Inferior parietal cortex (tissue), 1 donor: ENCODE measurements at regions not wholly inside any gene's neighbourhood (a gene's known extent, or its start where the extent isn't known, plus 50 kb on each side); places are given as distances from the start of the nearest gene placed in this dataset.
A peak's percentile ranks its signal among the peaks of the same experiment; 100 is the strongest.
"Not testable (repeated sequence)": the region's sequence is repeated elsewhere in the genome, so short reads cannot be mapped to it uniquely, and the experiment has no call there.

Experiments used
- DNase-seq: peaks from one replicate; pipeline ENCODE4 v3.0.0-alpha.2; 2016; ENCODE audit errors: extremely low spot score

DNA sequence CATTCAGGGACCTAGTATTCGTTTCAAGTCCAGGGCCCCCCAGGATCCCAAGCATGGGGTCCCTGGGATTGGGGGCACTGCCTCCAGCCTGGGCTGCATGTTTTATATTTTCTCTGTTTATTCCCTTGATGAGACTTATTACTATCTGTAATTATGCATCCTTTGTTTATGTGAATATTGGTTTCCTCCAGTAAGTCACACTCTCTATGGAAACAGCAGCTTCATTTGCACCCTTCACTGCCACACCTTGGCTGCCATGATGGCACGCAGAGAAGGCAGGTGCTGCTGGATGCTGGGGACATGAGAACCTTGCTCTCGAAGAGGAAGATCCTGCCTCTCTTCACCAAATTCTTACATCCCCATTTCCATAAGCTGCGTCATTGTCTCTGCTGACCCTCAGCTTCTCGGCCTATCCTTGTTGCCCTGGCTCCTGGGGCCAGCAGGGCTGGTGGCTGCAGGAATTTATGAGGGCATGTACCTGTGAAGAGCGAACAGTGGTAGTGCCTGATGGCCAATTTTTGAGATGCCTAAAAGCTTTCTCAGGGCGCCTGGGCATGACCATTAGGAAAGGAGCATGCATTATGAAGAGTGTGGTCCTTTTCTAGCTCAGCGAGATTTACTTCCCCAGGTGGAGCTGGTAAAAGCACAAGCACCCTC, 479.3 kb upstream of the KLF6 start:
- DNase-seq = no peak

DNA sequence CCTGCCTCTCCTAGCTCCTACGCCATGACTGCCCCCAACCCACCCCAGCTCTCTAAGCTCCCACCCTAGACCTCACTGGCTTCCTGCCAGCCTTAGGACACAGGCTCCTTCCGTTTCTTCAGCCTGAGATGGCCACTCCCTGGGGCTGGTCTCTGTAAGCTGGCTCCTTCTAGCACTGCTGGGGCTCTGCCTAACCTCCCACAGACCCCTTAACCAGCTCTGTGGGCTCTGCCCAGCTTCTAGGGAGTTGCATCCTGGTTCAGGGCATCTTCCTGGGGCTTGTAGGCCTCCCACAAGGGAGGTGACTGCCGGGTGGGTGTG, 478.6 kb upstream of the KLF6 start:
- DNase-seq = no peak

DNA sequence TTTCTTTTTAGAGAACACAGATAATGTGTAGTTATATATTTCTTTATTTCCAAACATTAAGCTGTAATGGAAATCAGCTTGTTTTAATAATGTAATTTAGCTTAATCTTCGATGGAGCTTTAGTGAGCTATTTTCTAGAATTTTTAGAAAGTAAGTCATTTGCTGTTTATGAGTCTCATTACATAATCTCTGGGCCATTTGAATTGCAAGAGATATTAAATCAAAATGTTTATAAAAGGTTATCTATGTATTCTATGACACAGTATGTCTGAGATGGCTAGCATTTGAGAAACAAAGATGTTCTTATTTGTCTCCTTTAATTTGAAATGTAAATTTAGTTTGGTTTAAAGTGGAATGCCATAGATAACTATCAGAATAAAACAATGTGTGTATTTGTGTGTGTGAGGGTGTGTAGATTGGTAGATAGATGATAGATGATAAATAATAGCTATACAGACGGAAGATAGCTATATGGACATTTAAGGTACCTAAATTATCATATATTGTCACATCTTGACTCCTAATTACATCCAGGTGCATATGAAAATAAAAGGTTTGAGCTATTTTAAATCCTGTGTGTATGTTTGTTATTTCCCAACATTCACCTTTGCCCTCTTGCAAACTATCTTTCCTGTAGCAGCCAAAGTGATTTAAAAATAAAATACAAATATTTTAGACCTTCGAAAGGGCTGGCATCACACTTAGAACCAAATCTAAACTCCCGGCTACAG, 478.0 kb upstream of the KLF6 start:
- DNase-seq = no peak

DNA sequence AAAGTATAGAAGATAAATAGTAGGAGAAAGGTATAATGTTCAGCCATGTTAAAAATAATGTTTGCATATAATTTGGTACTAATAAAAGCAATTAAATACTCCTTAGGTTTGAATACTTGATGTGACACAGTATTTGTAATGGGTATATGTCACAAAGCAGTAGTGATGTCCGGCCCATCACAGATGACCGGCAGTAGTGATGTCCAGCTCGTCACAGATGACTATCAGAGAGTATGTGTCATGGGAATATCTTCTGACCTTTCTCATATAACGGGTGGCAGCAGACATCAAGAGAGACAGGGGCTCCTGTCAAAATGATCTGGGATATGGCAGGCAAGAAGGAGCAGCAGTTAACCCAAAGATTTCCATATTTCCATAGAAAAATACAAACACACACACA, 477.4 kb upstream of the KLF6 start:
- no peak for DNase-seq

DNA sequence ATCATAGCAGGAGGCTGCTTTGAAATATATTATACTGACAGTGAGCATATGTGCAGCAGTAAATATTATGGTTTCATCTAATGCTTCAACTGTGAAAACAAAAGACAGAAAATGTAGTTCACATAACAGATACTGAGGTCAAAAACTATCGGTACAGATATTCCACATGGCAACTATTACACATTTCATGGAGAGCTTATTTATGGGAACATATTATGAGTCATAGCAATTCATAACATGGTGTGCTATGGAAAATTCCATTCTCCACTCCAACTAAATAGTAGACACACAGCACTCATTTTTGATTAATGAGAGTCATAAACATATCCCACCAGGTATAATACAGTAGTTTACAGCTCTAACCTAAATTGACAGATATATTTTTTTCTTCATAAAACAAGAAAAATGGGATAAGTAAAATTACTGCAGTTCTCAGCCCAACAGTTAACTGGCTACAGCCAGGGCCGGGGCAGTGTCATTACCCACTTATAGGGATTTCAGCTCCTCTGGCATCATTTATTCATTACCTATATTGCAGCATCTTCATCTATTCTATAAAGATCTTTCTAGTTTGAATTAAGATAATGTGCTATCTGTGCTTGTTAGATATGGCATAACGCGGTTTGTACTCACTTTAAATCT, 475.6 kb upstream of the KLF6 start:
- DNase-seq = no peak

DNA sequence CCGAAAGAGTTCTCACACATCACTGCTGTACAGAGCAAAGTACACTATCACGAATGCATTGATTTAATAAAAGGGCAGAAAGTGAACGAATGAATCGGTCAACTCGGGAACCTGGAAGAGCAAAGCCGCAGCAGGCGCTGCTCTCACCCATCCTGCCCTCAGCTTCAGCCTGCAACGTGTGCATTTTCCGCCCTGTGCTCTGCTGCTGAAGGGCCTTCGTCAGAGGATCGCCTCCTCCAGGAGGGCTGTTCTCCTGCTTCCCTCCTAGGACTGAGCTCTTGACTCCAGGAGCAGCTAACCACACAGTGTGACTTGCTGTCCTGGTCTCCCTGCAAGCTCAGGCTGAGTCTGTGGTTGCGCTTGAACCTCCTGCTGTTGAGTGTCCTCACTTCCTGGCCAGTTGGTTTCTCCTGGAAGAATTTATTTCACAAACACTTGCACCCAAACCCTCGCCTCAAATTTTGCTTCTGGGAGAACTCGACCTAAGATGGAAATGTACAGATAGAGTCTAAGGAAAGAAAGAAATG, 473.0 kb upstream of the KLF6 start:
- no peak for DNase-seq

DNA sequence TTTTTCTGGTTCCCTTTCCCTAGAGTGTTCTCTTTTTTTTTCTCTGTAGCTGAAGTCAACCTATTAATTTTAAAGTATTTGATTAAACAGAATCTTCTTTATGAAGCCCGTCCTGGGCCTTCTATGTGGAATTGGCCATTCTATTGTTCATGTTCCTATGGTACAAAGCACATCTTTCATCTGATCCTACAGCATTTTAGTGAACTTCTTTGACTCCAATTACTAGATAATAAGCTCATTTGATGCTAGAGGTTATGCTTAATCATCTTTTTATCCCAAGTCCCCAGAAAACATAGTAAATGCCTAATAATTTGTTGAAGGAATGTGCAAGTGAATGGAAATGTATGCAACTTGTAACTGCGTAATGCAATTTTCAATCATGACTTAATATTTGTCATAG, 472.0 kb upstream of the KLF6 start:
- DNase-seq = no peak

DNA sequence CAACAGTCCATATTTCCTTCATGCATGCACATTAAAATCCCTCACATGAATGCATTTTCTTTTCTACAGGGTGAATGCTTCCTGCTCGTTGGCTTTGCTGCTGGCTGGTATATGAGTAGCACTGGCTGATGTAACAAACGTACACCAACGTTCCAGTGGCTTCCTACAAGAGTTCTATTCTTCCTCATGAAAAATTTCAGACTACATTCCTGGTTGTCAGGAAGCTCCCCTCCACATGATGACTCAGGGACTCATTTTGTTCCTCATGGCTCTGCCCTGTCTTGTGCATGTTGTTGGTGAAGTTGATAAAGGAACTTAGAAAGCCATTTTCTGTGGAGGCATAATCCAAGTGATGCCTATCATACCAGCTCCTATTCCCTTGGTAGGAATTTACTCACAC, 470.7 kb upstream of the KLF6 start:
- no peak for DNase-seq

DNA sequence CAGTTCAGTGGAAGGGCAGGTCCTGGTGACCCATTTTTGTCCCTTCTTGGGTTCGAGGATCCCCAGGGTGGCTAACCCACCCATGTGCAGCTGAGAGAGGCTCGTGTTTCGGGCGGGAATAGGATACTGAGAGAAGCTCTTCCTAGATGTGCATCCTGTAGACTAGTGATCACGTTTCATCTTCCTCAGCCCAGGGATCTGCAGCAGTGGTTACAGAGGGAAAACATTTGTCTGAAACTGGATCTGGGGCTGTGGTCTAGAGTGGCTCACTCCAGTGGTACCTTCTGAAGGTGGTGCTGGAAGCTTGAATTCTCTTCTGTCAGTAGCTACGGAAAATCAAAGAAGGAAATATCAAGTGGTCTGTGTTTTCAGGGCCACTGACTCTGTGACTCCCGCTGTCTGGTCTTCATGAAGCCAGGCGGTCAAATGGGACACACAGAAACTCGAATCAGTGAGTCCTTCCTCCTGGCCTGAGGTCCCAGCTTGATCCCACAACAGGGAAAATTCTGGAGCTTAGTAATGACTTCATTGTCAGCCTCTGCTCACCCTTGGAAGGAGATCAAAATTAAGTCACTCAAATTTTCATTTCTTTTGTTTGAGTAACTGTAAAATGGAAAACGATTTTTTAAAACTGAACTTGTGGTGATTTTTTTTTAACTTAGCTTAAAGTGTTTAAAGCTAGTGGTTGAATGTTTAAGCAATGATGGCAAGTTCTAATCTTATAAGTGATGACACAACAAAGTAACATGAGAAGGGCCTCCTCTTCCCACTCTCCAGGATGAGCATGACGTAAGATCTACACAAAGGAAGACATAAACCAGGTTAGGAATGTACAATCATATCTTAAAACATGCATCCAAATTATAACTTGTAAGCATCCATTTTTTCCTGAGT, 469.3 kb upstream of the KLF6 start:
- DNase-seq = no peak

DNA sequence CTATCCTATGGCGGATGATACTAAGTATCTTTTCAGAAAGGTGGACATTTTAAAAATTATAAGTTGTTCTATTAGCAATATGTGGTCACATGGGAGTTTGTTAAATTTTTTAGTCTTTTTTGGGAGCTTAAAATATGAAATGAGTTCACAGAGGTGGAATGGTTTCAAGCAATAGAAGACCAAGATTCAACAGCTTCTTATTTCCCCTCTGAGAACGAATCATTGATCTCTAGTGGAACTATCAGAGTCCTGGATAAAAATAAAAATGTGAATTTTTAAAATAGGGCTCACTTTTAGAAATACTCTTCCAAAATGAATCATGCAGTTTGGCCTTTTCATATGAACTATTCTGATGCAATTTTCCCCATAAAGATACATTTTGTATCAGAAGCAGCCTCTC, 467.7 kb upstream of the KLF6 start:
- no peak for DNase-seq

DNA sequence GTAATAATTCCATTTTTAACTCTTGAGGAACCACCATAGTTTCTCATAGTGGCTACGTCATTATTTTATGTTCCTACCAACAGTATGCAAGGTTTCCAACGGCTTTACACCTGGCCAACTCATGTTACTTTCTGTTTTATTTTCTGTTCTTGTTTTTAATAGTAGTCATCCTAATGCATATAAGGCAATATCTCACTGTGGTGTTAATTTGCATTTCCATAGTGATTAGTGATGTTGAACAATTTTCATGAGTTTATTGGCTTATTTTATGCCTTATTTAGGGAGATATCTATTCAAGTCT, 465.5 kb upstream of the KLF6 start:
- DNase-seq = no peak

DNA sequence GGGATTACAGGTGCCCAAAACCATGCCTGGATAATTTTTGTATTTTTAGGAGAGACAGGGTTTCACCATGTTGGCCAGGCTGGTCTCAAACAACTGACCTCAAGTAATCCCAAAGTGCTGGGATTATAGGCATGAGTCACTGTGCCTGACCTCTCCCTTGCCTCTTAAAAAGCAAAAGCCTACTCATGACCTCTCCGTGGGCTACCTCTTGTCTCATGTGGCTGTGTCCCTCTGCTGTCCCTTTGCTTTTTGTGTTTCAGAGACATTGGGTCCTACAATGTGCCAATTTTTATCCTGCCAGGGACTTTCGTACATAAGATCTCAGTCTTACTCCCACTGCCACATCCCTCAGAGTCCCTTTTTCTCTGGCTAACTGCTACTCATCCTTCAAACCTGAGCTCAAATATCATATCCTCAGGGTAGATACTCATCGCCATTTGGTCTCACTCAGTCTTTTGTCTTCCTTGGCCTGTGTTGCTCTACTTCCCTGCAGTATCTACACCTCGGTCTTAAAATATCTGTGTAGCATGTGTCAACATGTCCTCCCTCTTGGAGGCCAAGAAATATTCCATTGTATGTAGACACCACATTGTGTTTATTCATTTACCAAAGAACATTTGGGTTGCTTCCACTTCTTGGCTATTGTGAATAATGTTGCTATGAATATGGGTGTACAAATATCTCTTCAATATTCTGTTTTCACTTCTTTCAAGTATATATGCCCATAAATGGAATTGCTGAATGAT, 465.0 kb upstream of the KLF6 start:
- DNase-seq = no peak

DNA sequence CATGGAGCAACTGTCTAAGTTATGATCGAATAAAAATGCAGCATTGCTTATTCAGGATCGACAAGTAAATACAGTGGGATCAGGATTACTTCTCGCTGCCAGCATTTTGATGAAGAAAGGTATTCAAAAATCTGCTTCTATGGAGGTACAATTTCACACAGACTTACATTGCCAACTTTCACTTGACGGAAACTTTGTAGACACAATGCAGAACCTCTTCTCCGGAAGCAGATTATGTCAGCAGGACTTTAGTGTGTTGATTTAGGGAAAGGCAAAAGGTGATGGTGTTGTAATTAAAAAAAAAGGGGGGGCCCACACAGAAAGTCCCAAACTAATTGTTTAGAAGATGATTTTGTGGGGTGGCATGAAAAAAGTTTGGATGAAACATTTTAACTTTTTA, 462.4 kb upstream of the KLF6 start:
- DNase-seq = no peak

DNA sequence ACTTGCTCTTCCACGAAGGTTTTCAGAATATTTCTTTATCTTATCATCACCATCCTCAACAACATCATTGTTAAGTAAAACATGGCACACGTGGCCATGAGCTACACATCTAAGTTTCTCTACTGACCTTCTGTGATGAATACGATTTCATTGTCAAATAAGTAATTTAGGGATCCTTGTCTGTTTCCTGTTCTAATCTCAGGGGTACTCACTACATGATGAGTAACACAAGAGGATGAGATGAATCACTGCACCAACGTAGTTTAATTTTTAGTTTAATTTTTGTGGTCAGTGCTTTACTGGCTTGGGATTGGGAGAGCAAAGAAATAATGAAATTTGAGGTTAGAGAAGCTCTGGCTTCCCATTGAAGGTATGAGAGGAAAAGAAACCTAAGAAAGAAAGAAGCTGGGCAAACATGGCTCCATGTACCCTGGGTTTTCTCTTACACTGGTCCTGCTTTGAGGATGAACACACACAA, 461.9 kb upstream of the KLF6 start:
- no peak for DNase-seq

DNA sequence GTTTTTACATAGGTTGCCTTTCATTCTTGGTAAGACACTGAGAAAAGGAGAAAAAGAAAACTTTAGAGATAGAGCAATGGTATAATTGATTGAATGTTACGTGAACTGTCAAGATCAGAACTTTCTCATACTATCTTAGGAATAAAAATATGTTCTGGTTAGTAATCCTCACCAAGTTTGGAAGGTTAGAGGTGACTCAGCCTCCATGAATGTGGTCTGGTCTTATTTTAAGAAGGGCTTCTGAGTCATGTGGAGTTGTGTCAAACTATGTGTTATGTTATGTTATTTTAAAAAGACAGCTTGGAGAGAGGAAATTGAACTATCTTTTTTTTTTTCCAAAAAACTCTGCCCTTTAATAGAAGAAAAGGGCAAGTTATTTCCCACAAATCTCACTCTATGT, 458.6 kb upstream of the KLF6 start:
- no peak for DNase-seq

DNA sequence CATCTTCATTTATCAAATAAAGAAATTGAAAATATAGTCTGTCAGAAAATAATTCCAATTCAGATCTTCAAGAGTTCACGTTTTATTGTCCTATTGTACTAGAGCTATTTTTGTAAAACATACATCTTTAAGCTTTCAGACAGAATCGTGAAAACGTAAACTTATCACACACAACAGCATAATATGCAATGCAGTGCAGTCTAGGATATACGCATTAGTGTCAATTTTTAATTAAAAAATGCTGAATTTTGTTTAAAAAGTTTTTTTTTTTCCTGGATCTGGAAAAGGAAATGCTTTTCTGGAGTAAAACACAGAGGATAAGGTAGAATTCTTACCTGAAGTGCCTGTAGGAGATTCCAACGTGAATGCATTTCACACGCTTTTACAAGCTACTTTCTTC, 458.2 kb upstream of the KLF6 start:
- DNase-seq = no peak

DNA sequence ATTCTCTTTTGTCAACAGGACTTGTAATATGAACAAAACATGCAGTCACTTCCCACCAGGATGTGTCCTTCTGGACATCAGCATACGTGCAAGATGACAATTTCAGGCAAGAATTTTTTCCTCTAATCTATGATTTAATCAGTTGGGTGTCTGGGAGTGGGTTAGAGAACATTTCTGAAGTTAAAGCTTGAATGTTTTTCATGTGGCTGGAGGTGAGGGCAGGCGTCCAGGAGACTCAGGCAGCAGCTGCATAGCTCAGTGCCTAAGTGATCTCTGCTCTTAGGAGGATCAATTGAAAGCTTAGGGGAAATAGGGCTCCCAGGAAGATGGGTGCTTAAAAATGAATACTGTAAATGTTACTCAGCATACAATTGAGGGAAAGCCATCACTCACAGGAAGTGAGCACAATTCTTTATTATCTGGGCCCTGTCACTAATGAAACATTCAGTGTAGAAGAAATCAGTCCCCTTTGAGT, 457.6 kb upstream of the KLF6 start:
- DNase-seq = no peak

DNA sequence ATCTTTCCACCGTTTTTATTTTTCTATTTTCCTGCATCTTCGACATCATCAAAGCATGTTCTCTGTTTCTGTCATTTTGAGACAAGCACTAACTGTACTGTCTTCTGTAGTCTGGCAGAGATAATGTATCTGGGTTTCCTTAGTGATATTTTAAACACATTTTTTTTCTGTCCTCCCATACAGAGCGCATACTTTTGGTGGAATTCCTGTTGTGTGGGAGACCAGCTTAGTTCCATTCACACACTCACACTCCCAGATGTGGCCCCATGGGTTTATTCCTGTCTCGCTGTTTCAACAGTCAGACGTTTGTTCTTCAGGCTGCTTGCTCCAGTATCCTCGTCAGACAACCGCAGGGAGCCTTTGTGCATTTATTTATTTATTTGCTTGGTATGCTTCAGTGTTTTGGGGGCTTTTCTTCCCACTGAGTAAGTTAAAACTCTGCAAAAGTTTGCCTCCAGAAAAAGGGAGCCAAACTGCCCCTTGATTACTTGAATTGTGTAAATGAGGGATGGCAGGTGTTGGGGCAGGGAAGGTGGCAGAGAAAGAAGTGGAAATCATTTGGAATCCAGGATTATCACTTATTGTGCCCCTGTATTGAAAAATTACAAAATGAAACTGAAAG, 456.8 kb upstream of the KLF6 start:
- DNase-seq = peak; percentile 39

DNA sequence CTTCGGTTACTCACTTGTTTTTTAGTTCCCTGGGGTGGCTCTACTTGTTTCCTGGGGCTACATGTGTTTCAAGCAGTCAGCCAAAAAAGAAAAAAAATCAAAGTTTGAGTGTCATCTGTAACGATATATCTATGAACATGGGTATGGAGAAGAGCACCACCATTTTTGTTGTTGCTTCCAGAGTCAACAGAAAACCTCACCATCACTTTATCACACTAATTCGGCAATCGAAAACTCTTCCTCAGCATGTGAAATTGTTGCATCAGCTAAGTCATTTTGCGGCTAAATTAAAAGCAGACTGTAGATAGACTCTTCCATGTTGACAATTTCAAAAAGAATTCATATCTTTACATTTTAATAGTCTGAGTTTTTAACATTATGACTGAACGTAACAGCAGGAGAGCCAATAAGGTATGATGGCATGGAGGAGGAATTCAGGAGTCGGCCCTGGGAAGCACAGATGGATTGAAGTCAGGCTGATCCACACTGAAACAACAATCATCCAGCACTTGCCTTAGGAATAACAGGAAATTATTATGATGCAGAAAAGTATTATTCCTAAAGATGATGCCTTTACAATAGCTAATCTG, 455.7 kb upstream of the KLF6 start:
- DNase-seq = no peak

DNA sequence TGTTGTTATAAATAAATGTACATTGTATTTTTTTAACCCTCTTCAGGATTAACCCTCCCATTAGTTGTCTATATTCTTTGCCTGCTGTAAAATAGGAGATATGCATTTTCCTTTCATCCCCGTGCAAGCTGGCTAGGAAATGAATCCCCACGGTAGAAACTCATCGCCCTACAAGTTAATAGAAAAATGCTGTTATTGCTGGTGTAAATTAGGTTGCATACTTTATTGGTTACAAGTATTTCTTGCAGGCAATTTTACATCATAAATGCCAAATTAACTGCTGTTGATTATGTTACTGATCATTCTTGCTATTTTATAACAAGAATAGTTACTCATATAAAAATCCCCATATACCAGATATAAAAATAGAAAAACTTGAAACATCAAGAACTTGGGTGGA, 454.2 kb upstream of the KLF6 start:
- no peak for DNase-seq

DNA sequence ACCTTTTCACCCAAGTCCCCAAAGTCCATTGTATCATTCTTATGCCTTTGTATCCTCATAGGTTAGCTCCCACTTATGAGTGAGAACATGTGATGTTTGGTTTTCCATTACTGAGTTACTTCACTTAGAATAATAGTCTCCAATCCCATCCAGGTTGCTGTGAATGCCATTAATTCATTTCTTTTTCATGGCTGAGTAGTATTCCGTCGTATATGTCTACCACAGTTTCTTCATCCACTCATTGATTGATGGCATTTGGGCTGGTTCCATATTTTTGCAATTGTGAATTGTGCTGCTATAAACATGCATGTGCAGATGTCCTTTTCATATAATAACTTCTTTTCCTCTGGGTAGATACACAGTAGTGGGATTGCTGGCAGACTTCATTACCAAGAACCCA, 451.9 kb upstream of the KLF6 start:
- DNase-seq = not testable (repeated sequence)
